Cardiac muscle cell (in vitro differentiated cells and primary cell): ENCODE measurements at regions not wholly inside any gene's neighbourhood (a gene's known extent, or its start where the extent isn't known, plus 50 kb on each side); places are given as distances from the start of the nearest gene placed in this dataset.
"Not testable (repeated sequence)": the region's sequence is repeated elsewhere in the genome, so short reads cannot be mapped to it uniquely, and the experiment has no call there.

Experiments
- DNase-seq, 2 donors: peaks; one replicate each; pipeline versions ENCODE4 v3.0.0 to v3.0.0-alpha.2; 2010 to 2017; ENCODE audit warnings: low read depth in 1 of 2, low spot score in 1 of 2
- H3K27ac ChIP-seq: fragments of 200-600 bp; sonication (generic); 2 replicates; pipeline ENCODE4 v1.5.1; 2016
- H3K27me3 ChIP-seq: fragments of 200-600 bp; sonication (generic); 2 replicates; pipeline ENCODE4 v1.6.0; 2016; ENCODE audit warnings: control low read depth
- H3K36me3 ChIP-seq: fragments of 200-600 bp; sonication (generic); 2 replicates; pipeline ENCODE4 v1.5.1; 2016; ENCODE audit warnings: control low read depth
- H3K4me1 ChIP-seq: fragments of 200-600 bp; sonication (generic); 2 replicates; pipeline ENCODE4 v1.8.1; 2017; ENCODE audit warnings: low read depth, mild to moderate bottlenecking, mixed run types
- H3K4me3 ChIP-seq: fragments of 200-600 bp; sonication (generic); 2 replicates; pipeline ENCODE4 v1.5.1; 2016; ENCODE audit warnings: mild to moderate bottlenecking
- H3K9me3 ChIP-seq: fragments of 200-600 bp; sonication (generic); 2 replicates; pipeline ENCODE4 v1.5.1; 2017; ENCODE audit warnings: low read depth, mild to moderate bottlenecking, control low read depth
- CTCF ChIP-seq: IDR thresholded peaks from 2 replicates; pipeline ENCODE4 v1.5.1; 2012; ENCODE audit warnings: low read depth, mild to moderate bottlenecking, low read length

GRCh38 chr9:102941868-102942267 lies 53.3 kb upstream of the CYLC2 start:
- Histone ChIP-seq H3K4me3 (no peak overlapping the region), H3K27me3 (no peaks in the 10 kb centered on the region), H3K4me1 (no peaks in the 10 kb centered on the region), H3K9me3 (no peaks in the 10 kb centered on the region), H3K27ac (no peak overlapping the region), H3K36me3 (no peaks in the 10 kb centered on the region)
- no peak for TF ChIP-seq CTCF
- no peak for DNase-seq

GRCh38 chr9:102922526-102922925 lies 72.6 kb upstream of the CYLC2 start:
- Histone ChIP-seq H3K27ac (no peak overlapping the region), H3K36me3 (no peaks in the 10 kb centered on the region), H3K27me3 (no peaks in the 10 kb centered on the region), H3K4me3 (no peak overlapping the region), H3K9me3 (no peaks in the 10 kb centered on the region), H3K4me1 (no peaks in the 10 kb centered on the region)
- DNase-seq = no peak
- TF ChIP-seq CTCF = no peak

DNA sequence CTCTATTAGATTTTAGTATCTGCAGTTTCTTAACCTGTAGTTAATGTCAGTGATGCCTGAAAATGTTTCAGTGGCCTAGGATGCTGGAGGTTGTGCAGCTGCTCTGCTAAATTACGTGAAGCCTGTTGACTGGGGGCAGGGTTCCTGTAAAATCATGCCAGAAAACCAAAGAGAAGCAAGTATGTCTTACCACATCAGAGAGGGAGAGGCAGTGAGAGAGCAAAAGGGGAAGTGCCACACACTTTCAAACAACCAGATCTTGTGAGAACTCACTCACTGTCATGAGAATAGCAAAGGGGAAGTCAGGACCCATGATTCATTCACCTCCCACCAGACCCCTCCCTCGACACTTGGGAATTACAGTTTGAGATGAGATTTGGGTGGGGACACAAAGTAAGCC lies 83.9 kb upstream of the CYLC2 start:
- no peak overlapping the region for H3K4me3 ChIP-seq
- no peaks in the 10 kb centered on the region for H3K36me3 ChIP-seq
- no peak overlapping the region for H3K27ac ChIP-seq
- no peak for DNase-seq
- TF ChIP-seq CTCF = no peak
- H3K4me1 ChIP-seq = no peaks in the 10 kb centered on the region
- H3K27me3 ChIP-seq = no peaks in the 10 kb centered on the region
- H3K9me3 ChIP-seq = no peaks in the 10 kb centered on the region

DNA sequence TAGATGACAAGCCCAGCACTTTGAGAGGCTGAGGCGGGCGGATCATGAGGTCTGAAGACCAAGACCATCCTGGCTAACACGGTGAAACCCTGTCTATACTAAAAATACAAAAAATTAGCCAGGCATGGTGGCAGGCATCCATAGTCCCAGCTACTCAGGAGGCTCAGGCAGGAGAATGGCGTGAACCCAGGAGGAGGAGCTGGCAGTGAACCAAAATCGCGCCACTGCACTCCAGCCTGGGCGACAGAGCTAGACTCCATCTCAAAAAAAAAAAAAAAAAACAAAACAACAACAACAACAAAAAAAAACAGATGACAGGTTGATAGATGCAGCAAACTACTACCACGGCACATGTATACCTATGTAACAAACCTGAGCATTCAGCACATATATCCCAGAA lies 89.3 kb upstream of the CYLC2 start:
- not testable (repeated sequence) for H3K27me3 ChIP-seq, DNase-seq

GRCh38 chr9:102892025-102892424 lies 103.1 kb upstream of the CYLC2 start:
- Histone ChIP-seq H3K4me3 (no peak overlapping the region), H3K9me3 (no peaks in the 10 kb centered on the region), H3K36me3 (no peaks in the 10 kb centered on the region), H3K27me3 (no peaks in the 10 kb centered on the region), H3K27ac (no peak overlapping the region), H3K4me1 (no peaks in the 10 kb centered on the region)
- DNase-seq = no peak
- no peak for TF ChIP-seq CTCF

More for the DNA sequence above, 89.3 kb upstream of the CYLC2 start:
- not testable (repeated sequence) for H3K4me1 ChIP-seq, H3K9me3 ChIP-seq, H3K4me3 ChIP-seq, H3K36me3 ChIP-seq, H3K27ac ChIP-seq

DNA sequence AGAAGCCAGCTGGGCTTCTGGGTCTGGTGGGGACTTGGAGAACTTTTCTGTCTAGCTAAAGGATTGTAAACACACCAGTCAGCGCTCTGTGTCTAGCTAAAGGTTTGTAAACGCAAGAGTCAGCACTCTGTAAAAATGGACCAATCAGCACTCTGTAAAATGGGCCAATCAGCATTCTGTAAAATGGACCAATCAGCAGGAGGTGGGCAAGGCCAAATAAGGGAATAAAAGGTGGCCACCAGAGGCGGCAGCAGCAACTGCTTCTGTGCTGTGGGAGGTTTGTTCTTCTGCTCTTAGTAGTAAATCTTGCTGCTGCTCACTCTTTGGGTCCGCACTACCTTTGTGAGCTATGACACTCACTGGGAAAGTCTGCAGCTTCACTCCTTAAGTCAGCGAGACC lies 106.4 kb upstream of the CYLC2 start:
- H3K4me3 ChIP-seq, H3K36me3 ChIP-seq, H3K27ac ChIP-seq, H3K9me3 ChIP-seq, DNase-seq, H3K27me3 ChIP-seq, H3K4me1 ChIP-seq: not testable (repeated sequence)

- TF ChIP-seq CTCF = no peak
- no peaks in the 10 kb centered on the region for H3K4me1 ChIP-seq
- DNase-seq = no peak
- H3K27me3 ChIP-seq = no peaks in the 10 kb centered on the region
- H3K4me3 ChIP-seq = no peak overlapping the region
- no peak overlapping the region for H3K27ac ChIP-seq
- no peaks in the 10 kb centered on the region for H3K36me3 ChIP-seq
- no peaks in the 10 kb centered on the region for H3K9me3 ChIP-seq
Observed at GRCh38 chr9:102875687-102876086, 119.4 kb upstream of the CYLC2 start.
